GM21526 (cell line): ENCODE measurements at regions not wholly inside any gene's neighbourhood (a gene's known extent, or its start where the extent isn't known, plus 50 kb on each side); places are given as distances from the start of the nearest gene placed in this dataset.

Experiments
- ATAC-seq: cut with Tn5 transposase; IDR thresholded peaks from one replicate; pipeline ENCODE4 v1.9.1; 2021; ENCODE audit warnings: moderate library complexity; ENCODE audit not compliant: unreplicated experiment, low FRiP score

DNA sequence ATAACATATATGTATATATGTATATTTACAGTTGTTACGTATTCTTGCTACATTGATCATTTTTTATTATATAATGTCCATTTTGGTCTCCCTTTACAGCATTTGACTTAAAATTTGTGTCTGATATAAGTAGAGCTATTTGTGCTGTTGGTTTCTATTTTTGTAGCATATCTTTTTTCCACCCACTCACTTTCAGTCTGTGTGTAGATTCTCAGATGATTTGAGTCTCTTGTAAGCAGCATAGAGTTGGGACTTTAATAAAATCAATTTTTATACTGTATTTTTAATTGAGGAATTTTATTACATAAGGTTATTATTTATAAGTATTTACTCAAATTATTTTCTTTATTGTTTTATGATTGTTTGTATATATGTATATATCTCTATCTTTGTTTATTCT lies 1293.7 kb downstream of the TMEM121 start:
- no peak for ATAC-seq

DNA sequence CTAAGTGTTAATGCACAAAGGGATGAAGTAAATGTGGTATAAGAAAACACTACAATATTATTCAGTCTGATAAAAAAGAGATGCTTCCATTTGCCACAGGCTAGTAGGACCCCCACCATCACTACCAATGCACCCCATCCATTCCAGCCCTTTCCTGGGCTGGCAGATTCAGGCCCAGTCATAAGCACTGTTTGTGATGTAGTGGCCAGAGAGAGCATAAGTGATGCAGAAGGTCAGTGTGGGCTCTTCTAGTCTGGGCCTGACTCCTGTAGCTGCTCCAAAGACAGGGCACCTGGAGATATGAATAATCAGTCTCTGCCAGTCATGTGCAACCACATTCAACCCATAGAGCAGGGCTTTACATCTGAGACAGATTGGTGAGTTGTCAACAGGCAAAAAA lies 1294.7 kb downstream of the TMEM121 start:
- ATAC-seq, result no peak

DNA sequence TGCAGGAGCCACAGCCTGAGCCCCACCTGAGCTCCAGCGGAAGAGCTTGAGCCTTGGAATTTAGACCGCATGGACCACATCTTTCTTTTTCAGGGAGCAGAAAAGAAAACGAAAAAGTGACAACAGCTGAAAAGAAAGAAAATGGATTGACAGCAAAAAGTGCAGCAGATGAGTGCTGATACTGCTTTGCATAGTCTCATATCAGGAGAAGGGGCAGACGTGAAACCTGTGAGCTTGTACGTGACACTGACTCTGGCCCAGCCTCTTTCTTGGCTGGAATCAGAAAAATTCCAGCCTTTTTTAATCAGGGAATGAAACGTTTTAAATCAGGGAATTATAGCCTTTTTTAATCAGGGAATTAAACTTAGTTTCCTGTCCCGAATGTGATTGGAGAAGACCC lies 1296.5 kb downstream of the TMEM121 start:
- no peak for ATAC-seq

- no peak for ATAC-seq
Measured at GRCh38 chr14:106823552-106823951, 1297.2 kb downstream of the TMEM121 start.

DNA sequence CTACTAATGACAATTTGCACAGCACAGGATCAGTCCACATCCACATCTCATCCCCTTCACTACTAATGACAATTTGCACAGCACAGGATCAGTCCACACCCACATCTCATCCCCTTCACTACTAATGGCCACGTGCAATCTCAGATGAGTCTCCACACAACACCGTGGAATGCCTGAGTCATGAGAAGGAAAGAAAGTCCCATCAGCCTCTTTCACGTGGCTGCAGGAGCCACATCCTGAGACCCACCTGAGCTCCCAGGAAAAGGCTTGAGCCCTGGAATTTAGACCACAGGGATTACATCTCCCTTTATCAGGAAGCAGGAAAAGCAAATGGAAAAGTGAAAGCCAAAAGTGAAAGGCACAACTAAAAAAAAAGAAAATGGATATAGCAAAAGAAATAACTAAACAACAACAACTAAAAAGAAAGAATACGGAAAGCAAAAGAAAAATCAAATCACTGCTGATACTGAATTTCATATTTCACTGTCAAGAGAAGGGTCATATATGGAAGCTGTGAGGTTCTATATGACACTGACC lies 1300.5 kb downstream of the TMEM121 start:
- no peak for ATAC-seq

DNA sequence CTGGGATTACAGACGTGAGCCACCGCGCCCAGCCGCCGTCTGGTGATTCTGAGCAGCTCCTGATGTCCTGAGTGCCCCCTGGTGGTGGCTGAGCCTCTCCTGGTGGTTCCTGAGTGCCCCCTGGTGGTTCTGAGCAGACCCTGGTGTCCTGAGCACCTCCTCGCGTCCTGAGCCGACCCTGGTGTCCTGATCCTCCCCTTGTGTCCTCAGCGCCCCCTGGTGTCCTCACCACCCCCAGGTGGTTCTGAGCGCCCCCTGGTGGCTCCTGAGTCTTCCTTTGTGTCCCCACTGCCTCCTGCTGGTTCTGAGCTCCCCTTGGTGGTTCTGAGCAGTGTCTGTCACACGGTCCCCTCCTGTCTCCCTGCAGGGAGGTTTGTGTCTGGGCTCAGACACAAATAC lies 1304.9 kb downstream of the TMEM121 start:
- peak; percentile 57 for ATAC-seq

GRCh38 chr14:106837870-106838269 lies 1311.5 kb downstream of the TMEM121 start:
- no peak for ATAC-seq

GRCh38 chr14:106838991-106839769 lies 1312.8 kb downstream of the TMEM121 start:
- no peak for ATAC-seq

DNA sequence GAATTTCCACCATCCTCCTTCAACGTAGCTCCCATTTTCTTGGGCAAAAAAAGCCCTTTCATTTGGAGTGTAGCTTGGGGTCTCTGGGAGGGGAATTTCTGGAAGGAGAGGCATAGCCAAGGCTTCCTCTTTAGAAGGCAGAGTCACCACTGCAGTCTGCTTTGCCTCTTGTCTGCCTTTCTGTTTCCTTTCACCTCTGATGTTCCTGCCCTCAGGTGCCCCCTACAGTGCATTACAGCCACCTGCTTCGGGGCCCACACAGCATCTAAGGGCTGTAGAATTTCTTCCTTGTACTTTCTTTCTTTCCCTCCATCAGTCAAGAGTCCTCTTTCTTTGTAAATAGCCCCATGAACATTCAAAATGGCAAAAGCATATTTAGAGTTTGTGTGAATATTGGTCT lies 1313.9 kb downstream of the TMEM121 start:
- no peak for ATAC-seq

DNA sequence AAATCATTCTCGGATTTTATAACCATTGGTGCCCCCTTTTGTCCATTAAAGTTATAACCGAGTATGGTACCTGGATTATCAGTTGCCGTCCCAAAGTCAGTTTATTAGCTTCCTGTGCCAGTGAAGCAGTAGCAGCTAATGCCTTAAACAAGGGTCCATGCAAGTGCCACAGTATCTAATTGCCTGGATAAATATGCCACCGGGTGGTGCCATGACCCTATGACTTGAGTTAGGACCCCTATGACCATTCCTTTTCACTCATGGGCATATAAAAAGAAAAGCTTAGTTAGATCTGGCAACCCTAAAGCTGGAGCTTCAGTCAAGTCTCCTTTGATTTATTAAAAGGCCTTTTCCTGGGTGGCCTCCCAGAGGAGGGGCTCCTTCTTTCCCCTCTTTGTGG lies 1314.6 kb downstream of the TMEM121 start:
- ATAC-seq, result no peak

DNA sequence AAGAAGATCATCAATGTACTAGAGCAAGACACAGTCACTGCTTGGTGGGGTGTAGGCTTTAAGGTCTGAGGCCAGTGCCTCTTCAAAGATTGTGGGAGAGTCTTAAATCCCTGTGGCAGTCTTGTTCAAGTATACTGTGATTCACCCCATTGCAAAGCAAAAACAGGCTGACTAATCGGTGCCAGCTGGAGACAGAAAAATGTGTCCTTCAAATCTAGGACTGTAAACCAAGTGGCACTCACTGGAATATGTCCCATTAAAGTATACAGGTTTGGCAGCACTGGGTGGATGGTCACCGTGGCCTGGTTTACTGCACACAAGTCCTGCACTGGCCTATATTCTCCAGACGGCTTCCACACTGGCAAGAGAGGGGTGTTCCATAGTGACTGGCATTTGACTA lies 1315.3 kb downstream of the TMEM121 start:
- no peak for ATAC-seq

- ATAC-seq, result no peak
Measured at GRCh38 chr14:106842687-106843086, 1316.3 kb downstream of the TMEM121 start.

DNA sequence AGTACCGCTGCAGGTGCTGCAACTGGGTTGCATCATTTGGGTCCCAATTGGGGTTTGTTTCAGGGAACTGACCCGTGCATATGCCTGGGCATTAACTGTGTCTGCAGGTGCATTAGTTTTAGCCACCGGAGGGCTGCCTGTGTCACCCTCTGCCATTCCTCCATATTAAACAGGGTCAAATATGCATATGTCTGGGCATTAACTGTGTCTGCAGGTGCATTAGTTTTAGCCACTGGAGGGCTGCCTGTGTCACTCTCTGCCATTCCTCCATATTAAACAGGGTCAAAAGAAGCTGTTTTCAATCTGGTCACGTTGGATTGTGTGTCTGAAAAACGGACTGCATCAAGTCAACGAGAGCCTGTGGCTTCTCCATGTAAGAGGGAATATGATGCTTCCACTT lies 1317.0 kb downstream of the TMEM121 start:
- no peak for ATAC-seq

- ATAC-seq, result no peak
Measured at GRCh38 chr14:106843951-106844483, 1317.6 kb downstream of the TMEM121 start.

GRCh38 chr14:106844608-106845285 lies 1318.4 kb downstream of the TMEM121 start:
- ATAC-seq, result no peak

- ATAC-seq, result no peak
Measured at GRCh38 chr14:106845286-106846087, 1319.1 kb downstream of the TMEM121 start.

DNA sequence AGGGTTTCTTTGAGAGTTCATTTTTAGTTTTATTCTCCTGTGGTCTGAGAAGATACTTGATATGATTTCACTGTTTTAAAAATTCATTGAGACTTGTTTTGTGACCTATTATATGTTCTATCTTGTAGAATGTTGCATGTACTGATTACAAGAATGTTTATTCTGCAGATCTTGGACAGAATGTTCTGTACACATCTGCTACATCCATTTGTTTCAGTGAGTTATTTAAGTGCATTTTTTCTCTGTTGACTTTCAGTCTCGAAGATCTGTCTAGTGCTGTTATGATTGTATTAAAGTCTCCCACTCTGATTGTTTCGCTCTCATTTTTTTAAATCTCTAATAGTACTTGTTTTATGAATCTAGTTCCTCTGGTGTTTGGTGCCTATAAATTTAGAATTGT lies 1319.8 kb downstream of the TMEM121 start:
- no peak for ATAC-seq

GRCh38 chr14:106848330-106849121 lies 1322.1 kb downstream of the TMEM121 start:
- no peak for ATAC-seq

- peak; percentile 51 for ATAC-seq
Measured at GRCh38 chr14:106850913-106851825, 1324.8 kb downstream of the TMEM121 start.
